Activated T-helper 9 cell treated with anti-CD3 and anti-CD28 coated beads, Interleukin-2, amount 50 U/mL, for 16 hours (primary cell): ENCODE measurements at regions not wholly inside any gene's neighbourhood (a gene's known extent, or its start where the extent isn't known, plus 50 kb on each side); places are given as distances from the start of the nearest gene placed in this dataset.
A peak's percentile ranks its signal among the peaks of the same experiment; 100 is the strongest.

Source experiments
- DNase-seq: peaks from one replicate; pipeline ENCODE4 v3.0.0-alpha.2; 2020; ENCODE audit warnings: low read depth

DNA sequence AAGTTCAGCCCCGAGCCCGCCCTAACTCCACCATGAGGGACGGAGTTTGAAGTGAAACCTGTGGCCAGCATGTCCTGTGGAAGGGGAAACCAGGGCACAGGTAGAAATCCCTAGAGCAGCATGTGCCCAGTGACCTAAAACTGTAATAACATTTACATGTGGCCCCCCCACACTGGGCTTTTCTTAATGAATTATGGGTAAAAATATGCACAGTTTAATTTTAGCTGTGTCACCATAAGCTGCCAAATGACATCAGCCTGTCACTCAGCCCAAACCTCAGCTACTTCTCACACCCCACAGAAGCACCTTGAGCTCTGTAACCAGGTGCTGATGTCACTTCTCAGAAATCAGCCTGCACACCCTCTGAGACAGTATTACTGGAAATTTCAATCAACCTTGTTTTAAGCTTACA, 50.0 kb upstream of the SLC19A1 start:
- DNase-seq = peak; percentile 60

- no peak for DNase-seq
Measured at GRCh38 chr21:45592626-45593134, 50.4 kb upstream of the SLC19A1 start.

DNA sequence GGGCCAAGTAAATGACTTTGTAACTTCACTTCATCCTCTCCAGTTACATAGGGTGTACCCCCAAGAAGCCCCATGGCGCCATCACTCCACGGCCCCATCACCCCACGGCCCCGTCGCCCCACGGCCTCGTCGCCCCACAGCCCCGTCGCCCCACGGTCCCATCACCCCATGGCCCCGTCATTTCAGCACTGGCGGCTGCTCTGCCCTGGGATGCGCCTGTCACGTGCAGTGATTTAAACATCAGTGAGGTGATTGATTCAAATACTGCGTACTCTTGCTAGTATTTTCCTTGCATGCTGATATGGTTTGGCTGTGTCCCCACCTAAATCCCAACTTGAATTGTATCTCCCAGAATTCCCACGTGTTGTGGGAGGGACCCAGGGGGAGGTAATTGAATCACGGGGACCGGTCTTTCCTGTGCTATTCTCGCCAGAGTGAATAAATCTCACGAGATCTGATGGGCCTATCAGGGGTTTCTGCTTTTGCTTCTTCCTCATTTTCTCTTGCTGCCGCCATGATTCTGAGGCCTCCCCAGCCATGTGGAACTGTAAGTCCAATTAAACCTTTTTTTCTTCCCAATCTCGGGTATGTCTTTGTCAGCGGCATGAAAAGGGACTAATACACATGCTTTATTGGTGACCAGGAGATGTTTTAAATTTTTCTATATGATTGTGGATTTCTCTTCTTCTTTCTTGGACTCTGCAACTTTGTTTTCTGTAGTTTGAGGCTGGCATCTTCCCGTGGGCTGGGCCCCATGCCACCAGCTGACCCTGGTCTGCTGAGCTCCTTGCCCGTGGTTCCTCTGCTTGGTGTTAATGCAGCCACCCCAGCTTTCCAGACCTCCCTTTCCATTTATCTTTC, 50.1 kb upstream of the PCBP3 start:
- DNase-seq = no peak
